ENCODE measurements at regions not wholly inside any gene's neighbourhood (a gene's known extent, or its start where the extent isn't known, plus 50 kb on each side); places are given as distances from the start of the nearest gene placed in this dataset.

DNA sequence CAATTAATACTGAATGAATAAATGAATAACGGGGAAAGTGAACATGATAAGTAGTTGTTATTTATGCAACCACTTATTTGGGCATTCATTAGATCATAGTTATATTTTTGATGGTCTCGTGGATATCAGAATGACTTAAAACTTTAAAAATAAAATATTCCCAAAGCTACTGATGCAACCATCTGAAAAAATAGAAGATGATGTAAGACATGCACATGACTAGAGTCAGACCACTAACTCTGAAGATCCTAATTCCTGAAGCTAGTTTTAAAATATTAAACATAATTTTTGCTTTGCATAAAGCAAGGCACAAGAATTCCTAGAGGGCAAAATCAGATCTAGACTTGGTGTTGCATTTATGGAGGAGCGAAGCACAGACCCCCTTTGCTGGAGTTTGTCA is 616.1 kb downstream of the IRS1 start:
- TF ChIP-seq, protein P1, sequence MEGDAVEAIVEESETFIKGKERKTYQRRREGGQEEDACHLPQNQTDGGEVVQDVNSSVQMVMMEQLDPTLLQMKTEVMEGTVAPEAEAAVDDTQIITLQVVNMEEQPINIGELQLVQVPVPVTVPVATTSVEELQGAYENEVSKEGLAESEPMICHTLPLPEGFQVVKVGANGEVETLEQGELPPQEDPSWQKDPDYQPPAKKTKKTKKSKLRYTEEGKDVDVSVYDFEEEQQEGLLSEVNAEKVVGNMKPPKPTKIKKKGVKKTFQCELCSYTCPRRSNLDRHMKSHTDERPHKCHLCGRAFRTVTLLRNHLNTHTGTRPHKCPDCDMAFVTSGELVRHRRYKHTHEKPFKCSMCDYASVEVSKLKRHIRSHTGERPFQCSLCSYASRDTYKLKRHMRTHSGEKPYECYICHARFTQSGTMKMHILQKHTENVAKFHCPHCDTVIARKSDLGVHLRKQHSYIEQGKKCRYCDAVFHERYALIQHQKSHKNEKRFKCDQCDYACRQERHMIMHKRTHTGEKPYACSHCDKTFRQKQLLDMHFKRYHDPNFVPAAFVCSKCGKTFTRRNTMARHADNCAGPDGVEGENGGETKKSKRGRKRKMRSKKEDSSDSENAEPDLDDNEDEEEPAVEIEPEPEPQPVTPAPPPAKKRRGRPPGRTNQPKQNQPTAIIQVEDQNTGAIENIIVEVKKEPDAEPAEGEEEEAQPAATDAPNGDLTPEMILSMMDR (IDR thresholded peaks at IDR 0.05), result no peak
- Histone ChIP-seq H3K27me3 (no peaks in the 10 kb centered on the region), H3K4me1 (ENCODE audit: control insufficient read depth in 1 of 2, insufficient read depth in 1 of 2, low read depth in 1 of 2, low read length in 1 of 2) (no peaks in the 10 kb centered on the region), H3K4me3 (ENCODE audit: low read depth in 1 of 2, low read length in 1 of 2) (no peak overlapping the region), H3K27ac (no peak overlapping the region), H3K36me3 (no peaks in the 10 kb centered on the region), H3K9me3 (no peaks in the 10 kb centered on the region)

- Histone ChIP-seq H3K4me3 (ENCODE audit: low read depth in 1 of 2, low read length in 1 of 2) (no peak overlapping the region), H3K9me3 (no peaks in the 10 kb centered on the region), H3K36me3 (no peaks in the 10 kb centered on the region), H3K27ac (no peak overlapping the region), H3K27me3 (no peaks in the 10 kb centered on the region), H3K4me1 (ENCODE audit: control insufficient read depth in 1 of 2, insufficient read depth in 1 of 2, low read depth in 1 of 2, low read length in 1 of 2) (no peaks in the 10 kb centered on the region)
- TF ChIP-seq, protein P1 (IDR thresholded peaks at IDR 0.05), result no peak
Measured at GRCh38 chr2:226183033-226183432, 616.6 kb downstream of the IRS1 start.

DNA sequence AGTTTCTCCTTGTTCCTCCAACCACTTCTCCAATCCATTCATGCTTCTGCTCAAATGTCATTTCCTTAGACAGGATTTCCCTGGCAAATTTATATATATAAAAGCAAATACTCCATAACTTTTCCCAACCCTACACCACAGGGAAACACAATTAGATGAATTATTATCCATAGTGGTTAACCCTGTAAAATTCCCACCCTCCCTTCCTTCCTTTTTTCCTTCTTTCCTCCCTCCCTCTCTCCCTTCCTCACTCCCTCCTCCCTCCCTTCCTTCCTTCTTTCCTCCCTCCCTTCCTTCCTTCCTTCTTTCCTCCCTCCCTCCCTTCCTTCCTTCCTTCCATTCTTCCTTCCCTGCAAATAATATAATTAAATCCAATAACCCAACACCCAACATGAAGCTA is 617.7 kb downstream of the IRS1 start:
- Histone ChIP-seq H3K9me3 (no peaks in the 10 kb centered on the region), H3K4me1 (ENCODE audit: control insufficient read depth in 1 of 2, insufficient read depth in 1 of 2, low read depth in 1 of 2, low read length in 1 of 2) (no peaks in the 10 kb centered on the region), H3K36me3 (no peaks in the 10 kb centered on the region), H3K4me3 (ENCODE audit: low read depth in 1 of 2, low read length in 1 of 2) (no peak overlapping the region), H3K27me3 (no peaks in the 10 kb centered on the region), H3K27ac (no peak overlapping the region)
- TF ChIP-seq, protein P1 (IDR thresholded peaks at IDR 0.05), result no peak

GRCh38 chr2:226180281-226180884 is 619.2 kb downstream of the IRS1 start:
- Histone ChIP-seq H3K27me3 (no peaks in the 10 kb centered on the region), H3K36me3 (no peaks in the 10 kb centered on the region), H3K4me3 (ENCODE audit: low read depth in 1 of 2, low read length in 1 of 2) (no peak overlapping the region), H3K27ac (no peak overlapping the region), H3K9me3 (no peaks in the 10 kb centered on the region), H3K4me1 (ENCODE audit: control insufficient read depth in 1 of 2, insufficient read depth in 1 of 2, low read depth in 1 of 2, low read length in 1 of 2) (no peaks in the 10 kb centered on the region)
- TF ChIP-seq, protein P1 (IDR thresholded peaks at IDR 0.05), result no peak

GRCh38 chr2:226179010-226179409 is 620.6 kb downstream of the IRS1 start:
- no peaks in the 10 kb centered on the region for H3K36me3 ChIP-seq
- no peaks in the 10 kb centered on the region for H3K9me3 ChIP-seq
- no peak overlapping the region for H3K4me3 ChIP-seq (ENCODE audit: low read depth in 1 of 2, low read length in 1 of 2)
- no peaks in the 10 kb centered on the region for H3K27me3 ChIP-seq
- H3K27ac ChIP-seq, result no peak overlapping the region
- TF ChIP-seq, protein P1 (IDR thresholded peaks at IDR 0.05), result no peak
- H3K4me1 ChIP-seq (ENCODE audit: control insufficient read depth in 1 of 2, insufficient read depth in 1 of 2, low read depth in 1 of 2, low read length in 1 of 2), result no peaks in the 10 kb centered on the region

Measured in neutrophil (primary cell).